ENCODE measurements at regions not wholly inside any gene's neighbourhood (a gene's known extent, or its start where the extent isn't known, plus 50 kb on each side); places are given as distances from the start of the nearest gene placed in this dataset.

DNA sequence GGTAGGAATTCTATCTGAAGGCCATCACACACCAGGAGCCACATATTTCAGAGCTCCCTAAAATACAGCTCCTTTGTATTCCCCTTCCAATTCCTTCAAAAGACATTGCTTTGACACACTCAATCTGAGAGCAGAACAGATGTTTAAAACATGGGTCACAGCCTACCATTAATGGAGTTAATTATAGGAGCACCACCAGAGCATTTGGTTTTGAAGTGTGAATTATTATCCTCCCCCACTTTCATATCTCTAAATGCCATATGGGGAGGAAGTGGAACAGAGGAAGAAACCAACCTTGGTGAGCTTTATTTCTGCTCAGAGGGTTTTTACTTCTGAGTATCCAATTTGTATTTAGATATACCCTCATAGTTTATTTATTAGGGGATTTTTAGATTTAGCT lies 50.7 kb upstream of the TNFRSF21 start:
- H3K27ac ChIP-seq, result no peak overlapping the region
- TF ChIP-seq, protein P1, sequence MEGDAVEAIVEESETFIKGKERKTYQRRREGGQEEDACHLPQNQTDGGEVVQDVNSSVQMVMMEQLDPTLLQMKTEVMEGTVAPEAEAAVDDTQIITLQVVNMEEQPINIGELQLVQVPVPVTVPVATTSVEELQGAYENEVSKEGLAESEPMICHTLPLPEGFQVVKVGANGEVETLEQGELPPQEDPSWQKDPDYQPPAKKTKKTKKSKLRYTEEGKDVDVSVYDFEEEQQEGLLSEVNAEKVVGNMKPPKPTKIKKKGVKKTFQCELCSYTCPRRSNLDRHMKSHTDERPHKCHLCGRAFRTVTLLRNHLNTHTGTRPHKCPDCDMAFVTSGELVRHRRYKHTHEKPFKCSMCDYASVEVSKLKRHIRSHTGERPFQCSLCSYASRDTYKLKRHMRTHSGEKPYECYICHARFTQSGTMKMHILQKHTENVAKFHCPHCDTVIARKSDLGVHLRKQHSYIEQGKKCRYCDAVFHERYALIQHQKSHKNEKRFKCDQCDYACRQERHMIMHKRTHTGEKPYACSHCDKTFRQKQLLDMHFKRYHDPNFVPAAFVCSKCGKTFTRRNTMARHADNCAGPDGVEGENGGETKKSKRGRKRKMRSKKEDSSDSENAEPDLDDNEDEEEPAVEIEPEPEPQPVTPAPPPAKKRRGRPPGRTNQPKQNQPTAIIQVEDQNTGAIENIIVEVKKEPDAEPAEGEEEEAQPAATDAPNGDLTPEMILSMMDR (IDR thresholded peaks at IDR 0.05), result no peak
- no peak for TF ChIP-seq ZFX (IDR thresholded peaks at IDR 0.05; ENCODE audit: borderline replicate concordance)

DNA sequence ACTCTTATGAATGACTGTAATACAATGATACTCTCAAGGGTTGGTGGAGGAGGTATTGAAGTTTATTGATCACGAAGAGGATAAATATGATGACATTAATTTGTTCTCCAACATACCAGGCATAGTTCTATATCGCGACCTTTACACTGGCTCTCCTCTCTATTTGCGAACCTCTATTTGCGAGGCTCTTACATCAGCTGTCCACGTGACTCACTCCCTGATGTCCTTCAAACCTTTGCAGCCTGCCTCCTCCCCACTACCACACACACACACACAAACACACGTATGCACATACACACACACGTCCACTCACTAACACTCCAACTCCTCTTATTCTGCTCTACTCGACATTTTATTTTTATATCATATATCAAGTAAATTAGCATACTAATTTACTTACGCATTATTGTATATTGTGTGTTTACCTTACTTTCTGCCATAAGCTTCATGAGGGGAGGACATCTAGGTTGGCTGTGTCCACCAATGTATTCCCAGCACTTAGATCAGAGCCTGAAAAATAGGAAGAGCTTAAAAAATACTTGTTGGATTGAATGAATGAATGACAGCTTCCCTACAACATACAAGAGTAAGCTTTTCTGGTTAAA lies 53.3 kb upstream of the TNFRSF21 start:
- TF ChIP-seq, protein P1 (IDR thresholded peaks at IDR 0.05), result no peak
- no peak for TF ChIP-seq ZFX (IDR thresholded peaks at IDR 0.05; ENCODE audit: borderline replicate concordance)
- peak overlapping the region; percentile 53 for H3K27ac ChIP-seq

DNA sequence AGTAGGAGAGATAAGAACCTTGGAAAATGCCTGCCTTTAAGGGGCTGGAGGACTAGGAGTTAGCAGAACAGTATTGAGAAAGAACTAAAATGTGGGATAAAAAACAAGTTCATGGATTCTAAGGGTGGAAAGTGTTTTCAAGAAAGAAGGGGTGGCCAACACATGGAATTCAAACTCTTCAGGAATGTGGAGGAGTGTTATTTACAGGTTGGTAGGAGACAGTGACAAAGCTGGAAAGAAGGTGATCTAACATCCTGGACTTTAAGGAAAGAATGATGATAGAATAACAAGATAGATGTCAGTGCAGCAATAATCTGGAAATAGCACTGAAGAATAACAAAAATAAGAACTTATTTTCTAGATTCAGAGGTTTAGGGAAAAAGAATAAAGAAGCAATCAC lies 54.0 kb upstream of the TNFRSF21 start:
- TF ChIP-seq, protein P1 (IDR thresholded peaks at IDR 0.05), result no peak
- no peak for TF ChIP-seq ZFX (IDR thresholded peaks at IDR 0.05; ENCODE audit: borderline replicate concordance)
- peak overlapping the region; percentile 53 for H3K27ac ChIP-seq

DNA sequence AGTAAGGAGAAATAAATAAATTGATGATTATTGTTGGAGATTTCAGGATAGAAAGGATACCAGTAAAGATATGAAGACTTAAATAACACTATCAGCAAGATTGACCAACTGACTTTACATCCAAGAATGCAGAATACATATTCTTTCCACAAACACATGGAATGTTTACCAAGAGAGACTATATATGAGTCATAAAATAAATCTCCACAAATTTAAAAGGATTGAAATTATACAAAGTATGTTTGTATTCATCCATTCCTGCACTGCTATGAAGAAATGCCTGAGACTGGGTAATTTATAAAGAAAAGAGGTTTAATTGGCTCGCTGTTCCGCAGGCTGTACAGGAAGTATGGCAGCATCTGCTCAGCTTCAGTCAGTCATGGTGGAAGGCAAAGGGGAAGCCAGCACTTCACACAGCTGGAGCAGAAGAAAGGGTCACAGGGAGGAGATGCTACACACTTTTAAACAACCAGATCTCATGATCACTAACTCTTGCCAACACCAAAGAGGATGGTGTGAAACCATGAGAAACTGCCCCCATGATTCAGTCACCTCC lies 56.7 kb upstream of the TNFRSF21 start:
- no peak overlapping the region for H3K27ac ChIP-seq
- TF ChIP-seq, protein P1 (IDR thresholded peaks at IDR 0.05), result no peak
- TF ChIP-seq ZFX (IDR thresholded peaks at IDR 0.05; ENCODE audit: borderline replicate concordance), result no peak

DNA sequence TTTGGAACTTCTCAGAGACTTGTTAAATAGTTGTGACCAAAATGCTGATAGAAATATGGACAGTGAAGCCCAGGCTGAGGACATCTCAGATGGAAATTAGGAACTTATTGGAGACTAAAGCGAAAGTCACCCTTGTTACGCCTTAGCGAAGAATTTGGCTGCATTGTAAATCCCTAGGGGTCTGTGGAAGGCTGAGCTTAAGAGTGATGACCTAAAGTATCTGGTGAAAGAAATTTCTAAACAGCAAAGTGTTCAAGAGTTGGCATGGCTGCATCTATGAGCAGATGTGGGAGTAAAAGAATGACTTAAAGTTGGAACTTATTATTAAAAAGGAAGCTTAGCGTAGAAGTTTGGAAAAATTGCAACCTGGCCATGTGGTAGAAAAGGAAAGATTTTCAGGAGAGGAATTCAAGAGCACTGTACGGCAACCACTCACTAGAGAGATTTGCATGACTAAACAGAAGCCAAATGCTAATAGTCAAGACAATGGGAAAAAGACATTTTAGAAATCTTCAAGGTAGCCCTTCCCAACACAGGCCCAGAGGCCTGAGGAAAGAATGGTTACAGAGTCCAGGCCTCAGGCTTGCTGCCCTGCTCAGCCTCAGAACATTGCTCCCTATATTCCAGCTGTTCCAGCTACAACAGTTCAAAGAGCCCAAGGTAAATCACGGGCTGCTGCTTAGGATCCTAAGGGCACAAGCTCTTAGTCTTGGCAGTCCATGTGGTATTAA lies 61.6 kb upstream of the TNFRSF21 start:
- peak overlapping the region; percentile 91 for H3K27ac ChIP-seq
- TF ChIP-seq, protein P1 (IDR thresholded peaks at IDR 0.05), result no peak
- no peak for TF ChIP-seq ZFX (IDR thresholded peaks at IDR 0.05; ENCODE audit: borderline replicate concordance)

DNA sequence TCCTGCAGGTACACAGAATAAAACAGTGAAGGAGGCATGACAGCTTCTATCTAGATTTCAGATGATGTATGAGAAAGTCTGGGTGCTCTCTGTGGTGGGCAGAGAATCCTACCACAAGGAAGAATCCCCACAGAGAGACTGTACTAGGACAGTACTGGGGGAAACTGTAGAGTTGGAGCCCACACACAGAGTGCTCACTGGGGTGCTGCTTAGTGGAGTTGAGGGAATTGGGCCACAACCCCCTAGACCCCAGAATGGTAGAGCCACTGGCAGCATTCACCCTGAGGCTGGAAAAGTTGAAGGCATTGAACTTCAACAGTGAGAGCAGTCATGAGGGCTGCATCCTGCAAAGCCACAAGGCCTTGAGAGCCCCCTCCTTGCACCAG lies 62.2 kb upstream of the TNFRSF21 start:
- H3K27ac ChIP-seq, result peak overlapping the region; percentile 91
- TF ChIP-seq, protein P1 (IDR thresholded peaks at IDR 0.05), result no peak
- no peak for TF ChIP-seq ZFX (IDR thresholded peaks at IDR 0.05; ENCODE audit: borderline replicate concordance)

DNA sequence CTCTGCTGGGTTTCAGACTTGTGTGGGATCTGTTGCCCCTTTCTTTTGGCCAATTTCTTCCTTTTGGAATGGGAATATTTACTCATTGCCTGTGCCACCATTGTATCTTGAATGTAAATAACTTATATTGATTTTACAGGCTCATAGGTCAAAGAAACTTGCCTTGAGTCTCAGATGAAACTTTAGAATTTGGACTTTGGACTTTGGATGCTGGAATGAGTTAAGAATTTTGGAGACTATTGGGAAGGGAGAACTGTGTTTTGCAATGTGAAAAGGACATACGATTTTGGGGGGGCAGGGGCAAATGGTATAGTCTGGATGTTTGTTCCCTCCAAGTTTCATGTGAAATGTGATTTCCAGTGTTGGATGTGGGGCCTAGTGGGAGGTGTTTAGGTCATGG lies 62.6 kb upstream of the TNFRSF21 start:
- H3K27ac ChIP-seq, result peak overlapping the region; percentile 91
- TF ChIP-seq, protein P1 (IDR thresholded peaks at IDR 0.05), result no peak
- no peak for TF ChIP-seq ZFX (IDR thresholded peaks at IDR 0.05; ENCODE audit: borderline replicate concordance)
